ENCODE measurements at regions not wholly inside any gene's neighbourhood (a gene's known extent, or its start where the extent isn't known, plus 50 kb on each side); places are given as distances from the start of the nearest gene placed in this dataset.

- no peak for DNase-seq (ENCODE audit: low spot score)
These were observed 62.0 kb upstream of the KLF13 start for GRCh38 chr15:31264559-31265089.

- no peak for DNase-seq (ENCODE audit: low spot score)
These were observed 61.4 kb upstream of the KLF13 start for GRCh38 chr15:31265090-31265870.

GRCh38 chr15:31265871-31266711, 60.5 kb upstream of the KLF13 start:
- DNase-seq (ENCODE audit: low spot score): no peak

- no peak for DNase-seq (ENCODE audit: low spot score)
These were observed 59.9 kb upstream of the KLF13 start for GRCh38 chr15:31266712-31267111.

- no peak for DNase-seq (ENCODE audit: low spot score)
These were observed 59.2 kb upstream of the KLF13 start for GRCh38 chr15:31267161-31268107.

GRCh38 chr15:31268108-31268501, 58.5 kb upstream of the KLF13 start:
- no peak for DNase-seq (ENCODE audit: low spot score)

- no peak for DNase-seq (ENCODE audit: low spot score)
These were observed 57.5 kb upstream of the KLF13 start for GRCh38 chr15:31268911-31269784.

GRCh38 chr15:31269816-31270575, 56.6 kb upstream of the KLF13 start:
- DNase-seq (ENCODE audit: low spot score): no peak

- no peak for DNase-seq (ENCODE audit: low spot score)
These were observed 55.9 kb upstream of the KLF13 start for GRCh38 chr15:31270767-31271166.

- DNase-seq (ENCODE audit: low spot score): no peak
These were observed 55.4 kb upstream of the KLF13 start for GRCh38 chr15:31271224-31271635.

GRCh38 chr15:31271711-31272557, 54.7 kb upstream of the KLF13 start:
- DNase-seq (ENCODE audit: low spot score): no peak

GRCh38 chr15:31272558-31273257, 53.9 kb upstream of the KLF13 start:
- DNase-seq (ENCODE audit: low spot score): no peak

GRCh38 chr15:31273258-31273941, 53.2 kb upstream of the KLF13 start:
- DNase-seq (ENCODE audit: low spot score): no peak

- DNase-seq (ENCODE audit: low spot score): peak; percentile 5
These were observed 51.9 kb upstream of the KLF13 start for GRCh38 chr15:31274496-31275330.

GRCh38 chr15:31275331-31276262, 51.0 kb upstream of the KLF13 start:
- peak; percentile 5 for DNase-seq (ENCODE audit: low spot score)

Measured in GM03348 (cell line).